NB4 (cell line): ENCODE measurements at regions not wholly inside any gene's neighbourhood (a gene's known extent, or its start where the extent isn't known, plus 50 kb on each side); places are given as distances from the start of the nearest gene placed in this dataset.

Experiments used
- POLR2A ChIP-seq: IDR thresholded peaks from 2 replicates; pipeline ENCODE4 v1.6.1; 2011; ENCODE audit warnings: mild to moderate bottlenecking; ENCODE audit not compliant: insufficient read length; ENCODE audit errors: extremely low read depth
- TF ChIP-seq, protein P1 (sequence below): IDR thresholded peaks from one replicate; pipeline ENCODE4 v1.5.1; 2012; ENCODE audit warnings: low read depth, low read length

DNA sequence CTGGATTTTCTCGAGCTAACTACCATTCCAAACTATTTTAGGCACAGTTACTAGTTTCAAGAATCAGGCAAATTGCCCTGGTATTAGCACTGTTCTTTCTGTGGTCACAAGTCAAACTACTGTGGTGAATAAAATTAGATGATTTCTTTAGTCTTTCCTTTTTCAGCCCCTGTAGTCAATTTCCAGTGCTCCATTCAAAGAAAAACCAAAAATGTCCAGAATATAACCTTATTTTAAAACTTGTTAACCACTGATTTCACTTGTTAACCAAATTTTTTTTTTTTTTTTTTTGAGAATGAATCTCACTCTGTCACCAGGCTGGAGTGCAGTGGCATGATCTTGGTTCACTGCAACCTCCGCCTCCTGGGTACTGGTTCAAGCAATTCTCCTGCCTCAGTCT, 50.6 kb upstream of the USPL1 start:
- TF ChIP-seq, protein P1, sequence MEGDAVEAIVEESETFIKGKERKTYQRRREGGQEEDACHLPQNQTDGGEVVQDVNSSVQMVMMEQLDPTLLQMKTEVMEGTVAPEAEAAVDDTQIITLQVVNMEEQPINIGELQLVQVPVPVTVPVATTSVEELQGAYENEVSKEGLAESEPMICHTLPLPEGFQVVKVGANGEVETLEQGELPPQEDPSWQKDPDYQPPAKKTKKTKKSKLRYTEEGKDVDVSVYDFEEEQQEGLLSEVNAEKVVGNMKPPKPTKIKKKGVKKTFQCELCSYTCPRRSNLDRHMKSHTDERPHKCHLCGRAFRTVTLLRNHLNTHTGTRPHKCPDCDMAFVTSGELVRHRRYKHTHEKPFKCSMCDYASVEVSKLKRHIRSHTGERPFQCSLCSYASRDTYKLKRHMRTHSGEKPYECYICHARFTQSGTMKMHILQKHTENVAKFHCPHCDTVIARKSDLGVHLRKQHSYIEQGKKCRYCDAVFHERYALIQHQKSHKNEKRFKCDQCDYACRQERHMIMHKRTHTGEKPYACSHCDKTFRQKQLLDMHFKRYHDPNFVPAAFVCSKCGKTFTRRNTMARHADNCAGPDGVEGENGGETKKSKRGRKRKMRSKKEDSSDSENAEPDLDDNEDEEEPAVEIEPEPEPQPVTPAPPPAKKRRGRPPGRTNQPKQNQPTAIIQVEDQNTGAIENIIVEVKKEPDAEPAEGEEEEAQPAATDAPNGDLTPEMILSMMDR = no peak
- TF ChIP-seq POLR2A = no peak
